ENCODE measurements at regions not wholly inside any gene's neighbourhood (a gene's known extent, or its start where the extent isn't known, plus 50 kb on each side); places are given as distances from the start of the nearest gene placed in this dataset.

DNA sequence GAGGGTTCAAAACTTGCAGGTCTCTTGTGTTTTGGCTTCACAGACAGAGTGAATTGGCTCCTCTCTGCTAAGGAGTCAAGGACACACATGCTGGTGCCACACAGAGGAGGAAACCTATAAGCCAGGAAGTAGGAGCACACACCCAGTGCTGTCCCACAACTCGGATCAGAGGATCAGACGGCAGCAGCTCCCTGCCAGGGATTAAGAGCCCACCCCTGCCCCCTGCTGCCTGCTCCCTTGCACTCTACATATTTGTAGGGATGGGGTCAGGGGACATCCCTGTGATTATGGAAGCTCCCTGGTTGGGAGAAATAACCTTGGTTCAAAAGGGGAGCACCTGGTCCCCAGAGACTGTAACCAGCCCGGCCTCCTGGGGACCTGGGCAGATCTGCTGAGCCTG lies 77.5 kb upstream of the CLDN10 start:
- no peak for DNase-seq
- ATAC-seq: no peak
- Histone ChIP-seq H3K36me3 (no peaks in the 10 kb centered on the region), H3K27ac (no peak overlapping the region), H3K4me3 (no peak overlapping the region), H3K4me1 (no peaks in the 10 kb centered on the region), H3K27me3 (no peaks in the 10 kb centered on the region), H3K9me3 (no peaks in the 10 kb centered on the region)
- intact Hi-C loops (cut with DNase I): no loop called here
- no CpG with 5 or more reads among the region's 3 CpGs for WGBS (ENCODE audit: insufficient coverage, low coverage, low lambda C conversion rate, missing lambda C conversion rate)
- TF ChIP-seq POLR2A (IDR thresholded peaks at IDR 0.05): no peak
- no peak for TF ChIP-seq CTCF (IDR thresholded peaks at IDR 0.05)

GRCh38 chr13:95477187-95477586 lies 75.3 kb upstream of the CLDN10 start:
- WGBS (ENCODE audit: insufficient coverage, low coverage, low lambda C conversion rate, missing lambda C conversion rate): 62% methylated on average over 5 of the region's 6 CpGs
- no peaks in the 10 kb centered on the region for H3K27me3 ChIP-seq
- no peak overlapping the region for H3K27ac ChIP-seq
- DNase-seq: no peak
- intact Hi-C loops (cut with DNase I): no loop called here
- H3K9me3 ChIP-seq: no peaks in the 10 kb centered on the region
- no peaks in the 10 kb centered on the region for H3K36me3 ChIP-seq
- no peaks in the 10 kb centered on the region for H3K4me1 ChIP-seq
- no peak overlapping the region for H3K4me3 ChIP-seq
- TF ChIP-seq CTCF (IDR thresholded peaks at IDR 0.05): no peak
- TF ChIP-seq POLR2A (IDR thresholded peaks at IDR 0.05): no peak
- ATAC-seq: no peak

DNA sequence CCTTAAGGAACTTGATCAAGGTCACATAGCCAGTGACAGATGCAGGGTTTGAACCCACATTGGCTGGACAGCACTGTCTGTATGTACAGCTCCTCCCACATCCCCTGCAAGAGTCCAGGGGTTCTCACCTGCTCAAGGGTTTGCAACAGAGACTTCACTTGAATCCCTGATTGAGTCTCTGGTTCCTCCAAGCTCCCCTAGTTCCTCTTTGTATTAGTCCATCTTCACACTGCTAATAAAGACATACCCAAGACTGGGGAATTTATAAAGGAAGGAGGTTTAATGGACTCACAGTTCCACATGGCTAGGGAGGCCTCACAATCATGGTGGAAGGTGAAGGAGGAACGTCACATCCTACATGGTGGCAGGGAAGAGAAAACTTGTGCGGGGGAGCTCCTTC lies 72.8 kb upstream of the CLDN10 start:
- 80% methylated on average over 1 of the region's 2 CpGs for WGBS (ENCODE audit: insufficient coverage, low coverage, low lambda C conversion rate, missing lambda C conversion rate)
- Histone ChIP-seq H3K9me3 (no peaks in the 10 kb centered on the region), H3K27ac (no peak overlapping the region), H3K4me3 (no peak overlapping the region), H3K36me3 (no peaks in the 10 kb centered on the region), H3K27me3 (no peaks in the 10 kb centered on the region), H3K4me1 (no peaks in the 10 kb centered on the region)
- DNase-seq (no peak), ATAC-seq (no peak)
- intact Hi-C loops (cut with DNase I): no loop called here
- TF ChIP-seq POLR2A (IDR thresholded peaks at IDR 0.05): no peak
- no peak for TF ChIP-seq CTCF (IDR thresholded peaks at IDR 0.05)

DNA sequence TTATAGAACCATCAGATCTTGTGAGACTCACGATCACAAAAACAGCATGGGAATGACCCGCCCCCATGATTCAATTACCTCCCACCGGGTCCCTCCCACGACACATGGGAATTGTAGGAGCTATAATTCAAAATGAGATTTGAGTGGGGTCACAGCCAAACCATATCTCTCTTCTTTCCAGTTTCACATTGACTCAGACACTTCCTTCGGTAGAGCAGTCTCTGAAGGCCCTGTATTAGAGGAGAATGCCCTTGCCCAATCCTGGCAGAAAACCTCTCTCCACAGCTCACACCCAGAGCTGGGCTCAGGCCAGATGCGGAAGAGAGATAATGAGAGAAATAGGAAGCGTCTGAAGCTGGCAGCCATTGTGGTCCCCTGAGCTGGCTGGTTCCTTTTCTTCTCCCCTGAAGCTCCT lies 72.4 kb upstream of the CLDN10 start:
- no peak for TF ChIP-seq POLR2A (IDR thresholded peaks at IDR 0.05)
- no peak for TF ChIP-seq CTCF (IDR thresholded peaks at IDR 0.05)
- Histone ChIP-seq H3K4me1 (no peaks in the 10 kb centered on the region), H3K36me3 (no peaks in the 10 kb centered on the region), H3K9me3 (no peaks in the 10 kb centered on the region), H3K4me3 (no peak overlapping the region), H3K27me3 (no peaks in the 10 kb centered on the region), H3K27ac (no peak overlapping the region)
- 54% methylated on average over 4 of the region's 7 CpGs for WGBS (ENCODE audit: insufficient coverage, low coverage, low lambda C conversion rate, missing lambda C conversion rate)
- ATAC-seq: peak; percentile 44 to 70 (median 56)
- peak in 1 of 3 donors; percentile 29 for DNase-seq
- intact Hi-C loops (cut with DNase I): no loop called here

Measured in right lobe of liver (tissue), 6 donors.